ENCODE measurements at regions not wholly inside any gene's neighbourhood (a gene's known extent, or its start where the extent isn't known, plus 50 kb on each side); places are given as distances from the start of the nearest gene placed in this dataset.

GRCh38 chr14:55739967-55740648 lies 160.1 kb downstream of the KTN1 start:
- Histone ChIP-seq H3K36me3 (ENCODE audit: control insufficient read depth in 2 of 2, extremely low read depth in 1 of 2, insufficient read depth in 2 of 2, low read length in 2 of 2) (no peaks in the 10 kb centered on the region), H3K4me2 (ENCODE audit: insufficient read depth, low read length) (no peak overlapping the region), H3K9ac (replicated peaks; ENCODE audit: extremely low read depth, insufficient read depth, low read length) (no peak overlapping the region), H3K9me1 (replicated peaks; ENCODE audit: control insufficient read depth, extremely low read depth, insufficient read depth, low read length) (no peaks in the 10 kb centered on the region), H4K20me1 (replicated peaks; ENCODE audit: control insufficient read depth, extremely low read depth, insufficient read depth, low read length) (no peaks in the 10 kb centered on the region), H2AFZ (ENCODE audit: low read depth, low read length) (no peak overlapping the region), H3K9me3 (replicated peaks; ENCODE audit: control insufficient read depth, insufficient read depth, low read length) (no peaks in the 10 kb centered on the region), H3K4me3 (replicated peaks in 1 of 3; ENCODE audit: insufficient read depth in 1 of 3, low read depth in 1 of 3, low read length in 3 of 3) (no peak overlapping the region), H3K27me3 (ENCODE audit: control insufficient read depth in 2 of 2, insufficient read depth in 2 of 2, low read length in 2 of 2) (no peaks in the 10 kb centered on the region), H3K79me2 (ENCODE audit: control insufficient read depth, insufficient read depth, low read length) (no peaks in the 10 kb centered on the region), H3K4me1 (ENCODE audit: control insufficient read depth, extremely low read depth, insufficient read depth, low read length) (no peaks in the 10 kb centered on the region), H3K27ac (ENCODE audit: insufficient read depth, low read depth, low read length) (no peak overlapping the region)
- no peak for DNase-seq (ENCODE audit: low read depth, low spot score)
- no TSS peak for BruUV-seq (replicated peaks)
- dilution Hi-C loops (cut with MboI; ENCODE audit: extremely low pct_ligation_motif_present, low sequenced_read_pairs), result no loop called here
- ChIA-PET POLR2A (no interaction called here), CTCF (interaction anchor here (1.3 kb wide), 1 partner anchor 56 kb away, joined by 3 read pairs; no protein-coding TSS in a partner anchor)
- intact Hi-C loops (cut with micrococcal nuclease), result no loop called here
- TF ChIP-seq GATA2 (IDR thresholded peaks at IDR 0.05; ENCODE audit: insufficient read depth, insufficient read length, low read depth, low read length), result no peak
- TF ChIP-seq POLR2A (IDR thresholded peaks at IDR 0.05; ENCODE audit: low read depth, low read length), result no peak
- TF ChIP-seq, protein P1, sequence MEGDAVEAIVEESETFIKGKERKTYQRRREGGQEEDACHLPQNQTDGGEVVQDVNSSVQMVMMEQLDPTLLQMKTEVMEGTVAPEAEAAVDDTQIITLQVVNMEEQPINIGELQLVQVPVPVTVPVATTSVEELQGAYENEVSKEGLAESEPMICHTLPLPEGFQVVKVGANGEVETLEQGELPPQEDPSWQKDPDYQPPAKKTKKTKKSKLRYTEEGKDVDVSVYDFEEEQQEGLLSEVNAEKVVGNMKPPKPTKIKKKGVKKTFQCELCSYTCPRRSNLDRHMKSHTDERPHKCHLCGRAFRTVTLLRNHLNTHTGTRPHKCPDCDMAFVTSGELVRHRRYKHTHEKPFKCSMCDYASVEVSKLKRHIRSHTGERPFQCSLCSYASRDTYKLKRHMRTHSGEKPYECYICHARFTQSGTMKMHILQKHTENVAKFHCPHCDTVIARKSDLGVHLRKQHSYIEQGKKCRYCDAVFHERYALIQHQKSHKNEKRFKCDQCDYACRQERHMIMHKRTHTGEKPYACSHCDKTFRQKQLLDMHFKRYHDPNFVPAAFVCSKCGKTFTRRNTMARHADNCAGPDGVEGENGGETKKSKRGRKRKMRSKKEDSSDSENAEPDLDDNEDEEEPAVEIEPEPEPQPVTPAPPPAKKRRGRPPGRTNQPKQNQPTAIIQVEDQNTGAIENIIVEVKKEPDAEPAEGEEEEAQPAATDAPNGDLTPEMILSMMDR (IDR thresholded peaks at IDR 0.05; ENCODE audit: extremely low read depth in 1 of 2, insufficient read depth in 1 of 2, low read depth in 1 of 2, low read length in 2 of 2), result no peak
- no peak for TF ChIP-seq EZH2 (IDR thresholded peaks at IDR 0.05; ENCODE audit: borderline replicate concordance, low read depth, low read length, severe bottlenecking)
- TF ChIP-seq MYC (IDR thresholded peaks at IDR 0.05; ENCODE audit: low read depth, low read length), result no peak
- no peak for TF ChIP-seq FOS (IDR thresholded peaks at IDR 0.05; ENCODE audit: borderline replicate concordance, insufficient read depth, low read length)
- no peak for TF ChIP-seq JUN (IDR thresholded peaks at IDR 0.05; ENCODE audit: borderline replicate concordance, insufficient read depth, insufficient read length, low read depth)
- TF ChIP-seq MAX (IDR thresholded peaks at IDR 0.05; ENCODE audit: insufficient read depth, insufficient read length), result no peak
- no peak for TF ChIP-seq POLR2AphosphoS5 (IDR thresholded peaks at IDR 0.05; ENCODE audit: insufficient read depth, low read depth, low read length)
- FAIRE-seq, result no peak
